Activated naive CD8-positive, alpha-beta T cell treated with anti-CD3 and anti-CD28 coated beads, Interleukin-2, amount 50 U/mL, for 24 hours (primary cell): ENCODE measurements at regions not wholly inside any gene's neighbourhood (a gene's known extent, or its start where the extent isn't known, plus 50 kb on each side); places are given as distances from the start of the nearest gene placed in this dataset.

Source experiments
- ATAC-seq: fragments of 150-1000 bp; cut with Tn5 transposase; one replicate; pipeline ENCODE4 v1.10.0; 2021
- DNase-seq: peaks from one replicate; pipeline ENCODE4 v3.0.0; 2021
- H3K27ac Mint-ChIP-seq: one replicate; pipeline ENCODE4 v1.8.0; 2021; ENCODE audit warnings: mild to moderate bottlenecking, mixed read lengths
- H3K27me3 Mint-ChIP-seq: one replicate; pipeline ENCODE4 v1.8.0; 2021; ENCODE audit warnings: mixed read lengths
- H3K36me3 Mint-ChIP-seq: one replicate; pipeline ENCODE4 v1.8.0; 2021; ENCODE audit warnings: low read depth, mixed read lengths
- H3K4me1 Mint-ChIP-seq: one replicate; pipeline ENCODE4 v1.8.0; 2021; ENCODE audit warnings: mixed read lengths
- H3K4me3 Mint-ChIP-seq: one replicate; pipeline ENCODE4 v1.8.0; 2021; ENCODE audit warnings: mild to moderate bottlenecking, moderate library complexity, mixed read lengths
- H3K9me3 Mint-ChIP-seq: one replicate; pipeline ENCODE4 v1.8.0; 2021; ENCODE audit warnings: mixed read lengths

DNA sequence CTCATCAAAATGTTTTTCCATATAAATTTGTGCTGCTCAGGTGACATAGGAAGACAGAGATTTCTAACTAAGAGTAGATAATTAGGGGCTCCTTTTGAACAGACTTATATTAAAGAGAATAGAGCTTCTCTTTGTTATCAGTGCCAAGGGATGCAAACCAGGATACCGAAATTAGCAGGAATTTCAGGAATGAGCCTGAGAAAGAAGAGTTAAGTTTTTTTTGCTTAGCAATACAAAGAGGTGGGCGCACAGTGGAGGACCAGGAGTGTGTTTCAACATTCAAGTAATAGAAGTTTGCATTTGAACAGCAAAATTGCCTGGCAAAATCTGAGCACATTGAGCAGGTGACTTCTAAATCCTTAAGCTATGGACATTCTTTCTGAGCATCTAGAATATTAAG lies 541.3 kb downstream of the GBA3 start:
- H3K4me1 Mint-ChIP-seq: no peaks in the 10 kb centered on the region
- no peak for DNase-seq
- no peaks in the 10 kb centered on the region for H3K27me3 Mint-ChIP-seq
- H3K27ac Mint-ChIP-seq: no peak overlapping the region
- H3K4me3 Mint-ChIP-seq: no peak overlapping the region
- no peaks in the 10 kb centered on the region for H3K36me3 Mint-ChIP-seq
- no peak for ATAC-seq
- H3K9me3 Mint-ChIP-seq: no peaks in the 10 kb centered on the region

DNA sequence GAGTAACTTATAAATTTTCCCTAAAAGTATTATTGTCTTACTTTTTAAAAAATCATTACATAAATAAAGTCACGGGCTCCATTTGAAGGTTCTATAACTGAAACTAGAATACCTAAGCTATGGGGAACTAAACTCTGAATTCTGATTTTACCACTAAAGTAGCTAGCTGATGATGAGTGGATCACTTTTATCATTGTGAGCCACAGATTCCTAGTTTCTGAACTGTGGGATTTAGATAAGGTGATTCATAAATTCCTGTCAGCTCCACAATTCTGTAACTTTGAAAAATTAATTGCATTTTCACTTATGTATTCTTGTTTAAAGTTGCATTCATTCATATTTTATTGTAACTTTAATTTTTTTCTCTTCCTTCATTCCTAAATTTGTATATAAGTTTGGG lies 540.9 kb downstream of the GBA3 start:
- no peaks in the 10 kb centered on the region for H3K27me3 Mint-ChIP-seq
- H3K9me3 Mint-ChIP-seq: no peaks in the 10 kb centered on the region
- no peak overlapping the region for H3K4me3 Mint-ChIP-seq
- no peak for ATAC-seq
- no peak overlapping the region for H3K27ac Mint-ChIP-seq
- no peaks in the 10 kb centered on the region for H3K4me1 Mint-ChIP-seq
- DNase-seq: no peak
- no peaks in the 10 kb centered on the region for H3K36me3 Mint-ChIP-seq

DNA sequence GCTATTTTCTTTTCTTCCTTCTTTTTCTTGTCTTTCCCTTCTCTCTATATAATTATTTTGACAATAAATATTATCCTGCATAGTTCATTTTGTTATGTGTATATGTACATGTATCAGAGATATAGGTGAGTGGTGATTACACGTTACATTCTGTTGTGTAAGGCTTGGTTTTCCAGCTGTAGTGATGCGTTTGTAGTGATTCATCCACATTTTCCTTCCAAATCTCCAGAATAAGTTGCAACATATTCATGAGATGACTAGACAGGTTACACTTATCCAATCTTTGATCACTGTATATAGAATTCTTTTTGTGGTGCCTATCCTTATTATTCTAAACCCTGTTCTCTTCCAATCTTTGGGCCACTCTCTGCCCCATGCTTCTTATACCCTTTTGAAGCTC lies 540.2 kb downstream of the GBA3 start:
- ATAC-seq (no peak), DNase-seq (no peak)
- H3K4me3 Mint-ChIP-seq: no peak overlapping the region
- no peaks in the 10 kb centered on the region for H3K9me3 Mint-ChIP-seq
- no peaks in the 10 kb centered on the region for H3K36me3 Mint-ChIP-seq
- H3K4me1 Mint-ChIP-seq: no peaks in the 10 kb centered on the region
- no peaks in the 10 kb centered on the region for H3K27me3 Mint-ChIP-seq
- H3K27ac Mint-ChIP-seq: no peak overlapping the region

DNA sequence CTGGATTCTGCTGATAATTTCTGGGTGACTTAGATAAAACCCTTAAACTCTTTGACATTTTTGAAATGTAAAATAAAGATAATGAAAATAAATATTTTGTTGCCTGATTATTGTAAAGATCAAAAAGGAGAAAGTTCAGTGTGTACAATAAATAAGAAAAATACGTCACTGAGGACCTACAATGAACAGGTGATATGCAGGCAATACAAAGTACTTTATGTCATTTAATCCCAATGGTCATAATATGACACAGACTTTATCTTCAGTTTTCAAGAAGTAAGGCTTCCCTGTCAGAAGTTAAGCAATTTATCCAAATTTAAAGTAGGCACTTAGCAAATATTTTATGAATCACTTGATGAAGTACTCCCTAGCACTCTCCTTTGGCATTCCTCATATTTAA lies 532.8 kb downstream of the GBA3 start:
- Mint-ChIP-seq H3K4me3 (no peak overlapping the region), H3K27me3 (no peaks in the 10 kb centered on the region), H3K36me3 (no peaks in the 10 kb centered on the region), H3K27ac (no peak overlapping the region), H3K4me1 (no peaks in the 10 kb centered on the region), H3K9me3 (peaks cover 6% of the 10 kb centered on the region)
- ATAC-seq (no peak), DNase-seq (no peak)

- DNase-seq (no peak), ATAC-seq (no peak)
- H3K27me3 Mint-ChIP-seq: no peaks in the 10 kb centered on the region
- no peaks in the 10 kb centered on the region for H3K36me3 Mint-ChIP-seq
- H3K9me3 Mint-ChIP-seq: peaks cover 6% of the 10 kb centered on the region
- no peak overlapping the region for H3K4me3 Mint-ChIP-seq
- H3K27ac Mint-ChIP-seq: no peak overlapping the region
- no peaks in the 10 kb centered on the region for H3K4me1 Mint-ChIP-seq
Observed at GRCh38 chr4:23224684-23225420, 532.1 kb downstream of the GBA3 start.

DNA sequence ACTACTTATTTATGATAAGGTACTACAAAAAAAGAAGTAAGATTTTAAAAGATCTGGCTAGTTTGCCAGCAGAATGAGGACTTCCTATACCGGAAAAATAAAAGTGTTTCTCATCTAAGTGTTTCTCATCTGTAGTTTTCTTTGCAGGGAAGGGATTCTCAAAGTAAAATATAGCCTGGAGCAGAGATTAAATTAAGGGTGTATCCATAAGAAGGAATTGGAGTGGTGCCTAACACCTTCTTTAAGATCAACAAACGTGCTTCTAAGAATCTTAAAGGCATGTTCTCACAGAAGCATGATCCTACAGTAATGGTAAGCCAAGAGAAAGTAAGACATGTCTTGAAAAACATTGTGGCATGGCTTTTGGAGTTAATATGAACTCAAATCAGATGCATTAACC lies 528.2 kb downstream of the GBA3 start:
- no peaks in the 10 kb centered on the region for H3K27me3 Mint-ChIP-seq
- no peak overlapping the region for H3K4me3 Mint-ChIP-seq
- no peak for DNase-seq
- no peaks in the 10 kb centered on the region for H3K4me1 Mint-ChIP-seq
- no peak for ATAC-seq
- H3K27ac Mint-ChIP-seq: no peak overlapping the region
- no peaks in the 10 kb centered on the region for H3K36me3 Mint-ChIP-seq
- H3K9me3 Mint-ChIP-seq: no peaks in the 10 kb centered on the region

GRCh38 chr4:23219779-23220408 lies 527.2 kb downstream of the GBA3 start:
- no peak overlapping the region for H3K4me3 Mint-ChIP-seq
- no peaks in the 10 kb centered on the region for H3K4me1 Mint-ChIP-seq
- H3K27ac Mint-ChIP-seq: no peak overlapping the region
- no peaks in the 10 kb centered on the region for H3K27me3 Mint-ChIP-seq
- DNase-seq (no peak), ATAC-seq (no peak)
- no peaks in the 10 kb centered on the region for H3K36me3 Mint-ChIP-seq
- H3K9me3 Mint-ChIP-seq: no peaks in the 10 kb centered on the region

- H3K36me3 Mint-ChIP-seq: no peaks in the 10 kb centered on the region
- no peak overlapping the region for H3K27ac Mint-ChIP-seq
- H3K4me1 Mint-ChIP-seq: no peaks in the 10 kb centered on the region
- H3K4me3 Mint-ChIP-seq: no peak overlapping the region
- DNase-seq (no peak), ATAC-seq (no peak)
- no peaks in the 10 kb centered on the region for H3K27me3 Mint-ChIP-seq
- H3K9me3 Mint-ChIP-seq: peaks cover 3% of the 10 kb centered on the region
Observed at GRCh38 chr4:23213198-23213597, 520.5 kb downstream of the GBA3 start.

GRCh38 chr4:23212558-23212957 lies 519.8 kb downstream of the GBA3 start:
- Mint-ChIP-seq H3K36me3 (no peaks in the 10 kb centered on the region), H3K27me3 (no peaks in the 10 kb centered on the region), H3K4me1 (no peaks in the 10 kb centered on the region), H3K4me3 (no peak overlapping the region), H3K27ac (no peak overlapping the region), H3K9me3 (peaks cover 8% of the 10 kb centered on the region)
- ATAC-seq (no peak), DNase-seq (no peak)

GRCh38 chr4:23207059-23207458 lies 514.3 kb downstream of the GBA3 start:
- H3K36me3 Mint-ChIP-seq: no peaks in the 10 kb centered on the region
- H3K4me1 Mint-ChIP-seq: no peaks in the 10 kb centered on the region
- ATAC-seq (no peak), DNase-seq (no peak)
- H3K9me3 Mint-ChIP-seq: peaks cover 15% of the 10 kb centered on the region
- H3K27ac Mint-ChIP-seq: no peak overlapping the region
- H3K27me3 Mint-ChIP-seq: no peaks in the 10 kb centered on the region
- H3K4me3 Mint-ChIP-seq: no peak overlapping the region

GRCh38 chr4:23202712-23203247 lies 510.0 kb downstream of the GBA3 start:
- H3K9me3 Mint-ChIP-seq: peaks cover 12% of the 10 kb centered on the region
- no peak for ATAC-seq
- no peaks in the 10 kb centered on the region for H3K4me1 Mint-ChIP-seq
- no peak for DNase-seq
- no peak overlapping the region for H3K4me3 Mint-ChIP-seq
- no peak overlapping the region for H3K27ac Mint-ChIP-seq
- no peaks in the 10 kb centered on the region for H3K27me3 Mint-ChIP-seq
- no peaks in the 10 kb centered on the region for H3K36me3 Mint-ChIP-seq

DNA sequence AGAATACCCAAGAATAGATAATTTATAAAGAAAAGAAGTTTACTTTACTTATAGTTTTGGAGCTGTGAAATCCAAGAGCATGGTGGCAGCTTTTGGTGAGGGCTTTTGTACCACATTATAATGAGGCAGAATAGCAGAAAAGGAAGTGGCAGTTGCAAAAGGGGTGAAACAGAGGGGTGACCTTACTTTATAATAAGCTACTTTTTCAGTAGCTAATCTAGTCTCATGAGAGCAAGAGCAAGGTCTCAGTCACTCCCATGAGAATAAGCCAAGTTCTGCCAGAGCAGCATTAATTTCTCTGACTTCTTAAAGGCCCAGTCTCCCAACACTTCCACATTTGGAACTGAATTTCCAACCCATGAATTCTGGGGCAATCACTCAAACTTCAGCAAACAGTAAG lies 502.0 kb downstream of the GBA3 start:
- no peak for ATAC-seq
- H3K27ac Mint-ChIP-seq: no peak overlapping the region

GRCh38 chr4:23174179-23174578 lies 481.4 kb downstream of the GBA3 start:
- Mint-ChIP-seq H3K36me3 (no peaks in the 10 kb centered on the region), H3K27me3 (no peaks in the 10 kb centered on the region), H3K27ac (no peak overlapping the region), H3K9me3 (peaks cover 13% of the 10 kb centered on the region), H3K4me1 (no peaks in the 10 kb centered on the region), H3K4me3 (no peak overlapping the region)
- ATAC-seq: no peak
- no peak for DNase-seq

More for the DNA sequence above, 502.0 kb downstream of the GBA3 start:
- H3K36me3 Mint-ChIP-seq: no peaks in the 10 kb centered on the region
- H3K27me3 Mint-ChIP-seq: peaks cover 2% of the 10 kb centered on the region
- H3K4me3 Mint-ChIP-seq: no peak overlapping the region
- H3K4me1 Mint-ChIP-seq: no peaks in the 10 kb centered on the region
- H3K9me3 Mint-ChIP-seq: peaks cover 4% of the 10 kb centered on the region
- DNase-seq: no peak

DNA sequence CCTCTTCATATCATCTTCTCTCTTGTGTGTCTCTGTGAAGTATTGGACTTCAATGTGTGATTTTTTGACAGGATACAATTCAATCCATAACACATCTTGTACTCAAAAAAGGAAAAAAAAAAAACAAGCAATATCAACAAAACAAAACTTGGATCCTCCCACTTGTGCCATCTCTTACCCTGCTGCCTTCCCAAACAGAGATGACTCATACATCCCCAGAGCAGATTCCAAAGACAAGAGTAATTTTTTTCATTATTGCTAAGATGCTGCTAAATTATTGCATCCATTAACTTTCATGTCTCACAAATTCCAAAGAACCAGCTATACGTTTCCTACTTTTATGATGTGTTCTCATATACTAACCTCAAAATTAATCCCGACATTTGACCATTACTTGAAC lies 479.2 kb downstream of the GBA3 start:
- ATAC-seq: no peak
- no peak overlapping the region for H3K4me3 Mint-ChIP-seq

DNA sequence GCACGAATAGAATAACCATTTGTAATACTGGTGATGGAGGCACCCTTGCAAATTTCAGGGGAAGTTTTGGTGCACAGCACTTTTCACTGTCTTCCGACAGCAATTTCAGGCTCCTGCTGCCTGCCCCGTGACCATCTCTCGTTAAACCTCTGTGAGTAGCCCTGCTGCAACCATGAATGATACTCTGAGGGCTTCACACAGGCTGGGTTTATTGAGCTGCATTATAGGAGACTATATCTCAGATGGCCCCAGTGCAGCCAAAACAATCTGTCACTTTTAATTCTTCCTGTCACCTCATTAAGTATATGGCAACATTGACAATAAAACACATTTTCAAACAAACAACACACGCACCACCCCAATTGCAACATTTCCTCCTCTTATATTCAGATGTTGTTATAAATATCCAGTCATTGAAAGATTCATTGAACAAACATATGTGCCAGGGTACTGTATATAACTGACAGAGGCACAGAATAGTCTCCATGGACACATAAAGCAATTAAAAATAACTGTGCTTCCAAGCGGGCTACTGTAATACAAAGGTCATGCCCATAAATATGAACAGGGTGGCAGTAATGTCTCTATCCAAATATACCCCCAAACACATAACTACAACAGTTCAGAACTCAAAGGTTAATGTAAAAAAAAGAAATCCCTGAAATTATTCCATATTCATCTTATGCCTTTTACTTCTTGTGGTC lies 477.0 kb downstream of the GBA3 start:
- Mint-ChIP-seq H3K4me1 (no peaks in the 10 kb centered on the region), H3K36me3 (no peaks in the 10 kb centered on the region)

More for the DNA sequence above, 479.2 kb downstream of the GBA3 start:
- DNase-seq: no peak
- Mint-ChIP-seq H3K27me3 (no peaks in the 10 kb centered on the region), H3K4me1 (no peaks in the 10 kb centered on the region), H3K36me3 (no peaks in the 10 kb centered on the region), H3K9me3 (peaks cover 2% of the 10 kb centered on the region), H3K27ac (no peak overlapping the region)

More for the DNA sequence above, 477.0 kb downstream of the GBA3 start:
- ATAC-seq (no peak), DNase-seq (no peak)
- H3K9me3 Mint-ChIP-seq: peaks cover 1% of the 10 kb centered on the region
- no peaks in the 10 kb centered on the region for H3K27me3 Mint-ChIP-seq
- no peak overlapping the region for H3K4me3 Mint-ChIP-seq
- H3K27ac Mint-ChIP-seq: no peak overlapping the region
